NCI-H146 treated with DMSO at 0.1 percent for 48 hours (cell line): ENCODE measurements at regions not wholly inside any gene's neighbourhood (a gene's known extent, or its start where the extent isn't known, plus 50 kb on each side); places are given as distances from the start of the nearest gene placed in this dataset.

Experiments
- DNase-seq: peaks from one replicate; lab custom pipeline; 2025; ENCODE audit not compliant: unreplicated experiment; lab: John Stamatoyannopoulos, UW

GRCh38 chr9:16329671-16330113 lies 540.8 kb downstream of the BNC2 start:
- no peak for DNase-seq

- no peak for DNase-seq
Observed at GRCh38 chr9:16331031-16331430, 539.4 kb downstream of the BNC2 start.

- no peak for DNase-seq
Observed at GRCh38 chr9:16331527-16331926, 538.9 kb downstream of the BNC2 start.

GRCh38 chr9:16333691-16334090 lies 536.8 kb downstream of the BNC2 start:
- DNase-seq, result no peak

GRCh38 chr9:16335788-16336580 lies 534.5 kb downstream of the BNC2 start:
- DNase-seq, result no peak

- DNase-seq, result no peak
Observed at GRCh38 chr9:16336833-16337232, 533.6 kb downstream of the BNC2 start.

- DNase-seq, result no peak
Observed at GRCh38 chr9:16337322-16338029, 533.0 kb downstream of the BNC2 start.

- no peak for DNase-seq
Observed at GRCh38 chr9:16341177-16341576, 529.3 kb downstream of the BNC2 start.

- DNase-seq, result no peak
Observed at GRCh38 chr9:16342246-16343020, 528.0 kb downstream of the BNC2 start.

GRCh38 chr9:16343249-16344237 lies 526.9 kb downstream of the BNC2 start:
- DNase-seq, result no peak

- DNase-seq, result no peak
Observed at GRCh38 chr9:16344343-16344742, 526.1 kb downstream of the BNC2 start.

- DNase-seq, result no peak
Observed at GRCh38 chr9:16345902-16346301, 524.6 kb downstream of the BNC2 start.

GRCh38 chr9:16347886-16348285 lies 522.6 kb downstream of the BNC2 start:
- DNase-seq, result no peak

- DNase-seq, result no peak
Observed at GRCh38 chr9:16348531-16348930, 521.9 kb downstream of the BNC2 start.

GRCh38 chr9:16352251-16352650 lies 518.2 kb downstream of the BNC2 start:
- no peak for DNase-seq

- no peak for DNase-seq
Observed at GRCh38 chr9:16352791-16353401, 517.6 kb downstream of the BNC2 start.

- no peak for DNase-seq
Observed at GRCh38 chr9:16356196-16356765, 514.2 kb downstream of the BNC2 start.

GRCh38 chr9:16357828-16358227 lies 512.6 kb downstream of the BNC2 start:
- no peak for DNase-seq

- DNase-seq, result no peak
Observed at GRCh38 chr9:16358751-16359150, 511.7 kb downstream of the BNC2 start.
